ENCODE measurements at regions not wholly inside any gene's neighbourhood (a gene's known extent, or its start where the extent isn't known, plus 50 kb on each side); places are given as distances from the start of the nearest gene placed in this dataset.

DNA sequence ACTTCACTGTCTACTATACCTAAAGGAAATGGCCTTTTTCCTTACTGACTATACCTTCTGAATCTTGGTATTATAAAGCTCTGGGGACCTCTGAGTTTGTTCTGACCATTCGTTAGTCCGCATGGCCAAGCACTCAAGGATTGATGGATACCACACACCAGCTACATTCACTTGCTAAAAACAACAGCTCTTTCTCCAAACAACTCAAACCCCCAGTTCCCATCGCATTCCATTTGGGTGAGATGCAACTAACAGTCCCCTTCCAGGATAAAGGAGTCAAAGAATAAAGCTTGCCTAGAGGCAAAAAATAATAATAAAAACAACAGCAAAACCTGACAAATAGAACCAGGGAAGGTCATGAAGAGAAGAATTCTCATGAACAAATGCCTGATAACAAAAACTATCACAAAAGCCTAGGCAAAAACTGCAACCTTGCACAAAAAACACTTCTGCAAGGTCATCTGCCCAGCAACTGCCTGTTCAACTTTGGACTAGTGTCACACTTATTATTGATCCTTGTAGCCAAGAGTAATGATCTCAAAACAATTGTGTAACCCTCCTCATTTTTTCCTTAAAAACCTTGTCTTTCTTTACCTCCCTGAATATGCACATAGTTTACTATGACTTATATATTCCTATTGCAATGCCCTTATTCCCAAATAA lies 139.0 kb upstream of the GUCY1A2 start:
- TF ChIP-seq, protein P1, sequence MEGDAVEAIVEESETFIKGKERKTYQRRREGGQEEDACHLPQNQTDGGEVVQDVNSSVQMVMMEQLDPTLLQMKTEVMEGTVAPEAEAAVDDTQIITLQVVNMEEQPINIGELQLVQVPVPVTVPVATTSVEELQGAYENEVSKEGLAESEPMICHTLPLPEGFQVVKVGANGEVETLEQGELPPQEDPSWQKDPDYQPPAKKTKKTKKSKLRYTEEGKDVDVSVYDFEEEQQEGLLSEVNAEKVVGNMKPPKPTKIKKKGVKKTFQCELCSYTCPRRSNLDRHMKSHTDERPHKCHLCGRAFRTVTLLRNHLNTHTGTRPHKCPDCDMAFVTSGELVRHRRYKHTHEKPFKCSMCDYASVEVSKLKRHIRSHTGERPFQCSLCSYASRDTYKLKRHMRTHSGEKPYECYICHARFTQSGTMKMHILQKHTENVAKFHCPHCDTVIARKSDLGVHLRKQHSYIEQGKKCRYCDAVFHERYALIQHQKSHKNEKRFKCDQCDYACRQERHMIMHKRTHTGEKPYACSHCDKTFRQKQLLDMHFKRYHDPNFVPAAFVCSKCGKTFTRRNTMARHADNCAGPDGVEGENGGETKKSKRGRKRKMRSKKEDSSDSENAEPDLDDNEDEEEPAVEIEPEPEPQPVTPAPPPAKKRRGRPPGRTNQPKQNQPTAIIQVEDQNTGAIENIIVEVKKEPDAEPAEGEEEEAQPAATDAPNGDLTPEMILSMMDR (conservative IDR thresholded peaks at IDR 0.05): no peak
- no peak for TF ChIP-seq EZH2 (IDR thresholded peaks at IDR 0.05; ENCODE audit: low read depth)
